ENCODE measurements at regions not wholly inside any gene's neighbourhood (a gene's known extent, or its start where the extent isn't known, plus 50 kb on each side); places are given as distances from the start of the nearest gene placed in this dataset.
A peak's percentile ranks its signal among the peaks of the same experiment; 100 is the strongest.
"Not testable (repeated sequence)": the region's sequence is repeated elsewhere in the genome, so short reads cannot be mapped to it uniquely, and the experiment has no call there.

GRCh38 chr2:17202628-17203027, 315.6 kb downstream of the RAD51AP2 start:
- not testable (repeated sequence) for ATAC-seq; DNase-seq (ENCODE audit: low spot score)

DNA sequence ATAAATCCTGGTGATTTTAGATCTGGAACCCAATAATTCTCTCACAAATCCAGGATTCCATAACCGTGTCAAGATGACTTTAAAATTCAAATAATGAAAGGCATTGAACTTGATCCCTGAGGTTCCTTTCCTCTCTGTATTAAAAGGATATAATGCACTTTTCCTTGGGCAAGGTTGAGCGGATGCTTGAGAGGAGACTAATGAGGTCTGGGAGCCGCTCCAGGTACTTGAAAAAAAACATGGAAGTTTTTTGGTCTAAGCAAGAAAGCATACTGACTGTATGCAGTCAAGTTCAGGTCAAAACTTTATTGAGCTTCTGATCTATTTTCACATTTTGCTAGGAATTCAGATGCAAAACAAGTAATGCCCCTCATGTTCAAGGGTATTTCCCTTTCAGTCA, 318.5 kb downstream of the RAD51AP2 start:
- DNase-seq (ENCODE audit: low spot score) (no peak), ATAC-seq (no peak)

- ATAC-seq (no peak), DNase-seq (ENCODE audit: low spot score) (no peak)
Measured at GRCh38 chr2:17196380-17196779, 321.9 kb downstream of the RAD51AP2 start.

DNA sequence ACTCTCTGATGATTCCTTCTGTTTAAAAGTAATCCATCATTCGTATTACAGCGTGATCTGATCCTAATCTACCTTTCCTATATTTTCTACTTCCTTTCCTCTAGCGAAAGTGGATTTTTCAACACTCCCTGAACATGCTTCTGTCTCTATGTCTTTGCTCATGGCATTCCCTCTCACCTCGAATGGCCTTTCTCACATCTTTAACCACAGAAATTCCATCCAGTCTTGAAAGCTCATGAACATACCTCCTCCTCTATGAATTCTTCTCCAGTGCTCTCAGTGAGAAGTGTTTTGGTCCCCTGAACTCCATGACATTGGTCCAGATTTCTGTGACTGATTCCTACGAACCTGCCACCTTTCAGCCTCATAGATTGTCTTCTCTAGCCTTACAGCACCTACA, 323.2 kb downstream of the RAD51AP2 start:
- DNase-seq (ENCODE audit: low spot score) (no peak), ATAC-seq (no peak)

- DNase-seq (ENCODE audit: low spot score) (no peak), ATAC-seq (no peak)
Measured at GRCh38 chr2:17194083-17194482, 324.2 kb downstream of the RAD51AP2 start.

GRCh38 chr2:17193433-17193890, 324.8 kb downstream of the RAD51AP2 start:
- ATAC-seq; DNase-seq (ENCODE audit: low spot score): not testable (repeated sequence)

GRCh38 chr2:17191223-17191622, 327.0 kb downstream of the RAD51AP2 start:
- DNase-seq (ENCODE audit: low spot score) (no peak), ATAC-seq (no peak)

DNA sequence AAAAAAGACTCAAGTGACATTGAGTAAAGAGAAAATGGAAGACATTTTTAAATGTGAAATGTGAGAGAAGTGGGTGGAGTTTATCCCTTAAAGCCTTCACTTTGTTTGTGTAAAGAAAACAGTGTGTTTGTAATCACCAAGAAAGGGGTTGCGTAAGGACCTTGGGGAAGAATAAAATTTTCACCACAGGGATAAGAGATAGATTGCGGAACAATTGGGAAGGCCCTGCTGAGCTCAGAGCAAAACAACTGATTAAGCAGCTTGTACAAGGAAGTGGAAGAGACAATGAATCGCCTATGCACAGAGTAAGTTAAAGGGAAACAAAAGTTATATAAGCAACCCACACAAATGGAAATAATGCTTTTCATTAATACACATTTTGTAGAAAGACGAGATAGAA, 327.7 kb downstream of the RAD51AP2 start:
- DNase-seq (ENCODE audit: low spot score): no peak
- peak; percentile 35 for ATAC-seq

GRCh38 chr2:17188721-17189120, 329.5 kb downstream of the RAD51AP2 start:
- ATAC-seq (no peak), DNase-seq (ENCODE audit: low spot score) (no peak)

DNA sequence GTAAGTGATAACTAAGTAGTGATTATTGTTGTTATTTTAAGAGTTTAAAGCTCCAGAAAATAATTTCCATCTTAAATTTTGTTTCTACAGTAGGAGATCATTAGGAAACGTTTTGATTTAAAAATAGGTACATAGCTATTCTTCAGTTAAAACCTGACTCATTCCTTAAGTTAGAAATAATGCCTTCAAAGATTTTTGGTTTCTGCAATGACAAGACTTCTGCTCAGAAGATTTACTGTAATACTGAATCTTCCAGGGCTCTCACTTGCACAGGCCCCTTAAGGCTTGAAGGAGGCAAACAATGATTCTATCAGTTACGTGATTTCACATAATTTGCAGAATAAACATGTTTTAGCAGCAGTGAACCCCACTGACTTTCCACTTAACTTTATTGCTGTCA, 333.7 kb downstream of the RAD51AP2 start:
- DNase-seq (ENCODE audit: low spot score): no peak
- no peak for ATAC-seq

- ATAC-seq (no peak), DNase-seq (ENCODE audit: low spot score) (no peak)
Measured at GRCh38 chr2:17182399-17182798, 335.8 kb downstream of the RAD51AP2 start.

DNA sequence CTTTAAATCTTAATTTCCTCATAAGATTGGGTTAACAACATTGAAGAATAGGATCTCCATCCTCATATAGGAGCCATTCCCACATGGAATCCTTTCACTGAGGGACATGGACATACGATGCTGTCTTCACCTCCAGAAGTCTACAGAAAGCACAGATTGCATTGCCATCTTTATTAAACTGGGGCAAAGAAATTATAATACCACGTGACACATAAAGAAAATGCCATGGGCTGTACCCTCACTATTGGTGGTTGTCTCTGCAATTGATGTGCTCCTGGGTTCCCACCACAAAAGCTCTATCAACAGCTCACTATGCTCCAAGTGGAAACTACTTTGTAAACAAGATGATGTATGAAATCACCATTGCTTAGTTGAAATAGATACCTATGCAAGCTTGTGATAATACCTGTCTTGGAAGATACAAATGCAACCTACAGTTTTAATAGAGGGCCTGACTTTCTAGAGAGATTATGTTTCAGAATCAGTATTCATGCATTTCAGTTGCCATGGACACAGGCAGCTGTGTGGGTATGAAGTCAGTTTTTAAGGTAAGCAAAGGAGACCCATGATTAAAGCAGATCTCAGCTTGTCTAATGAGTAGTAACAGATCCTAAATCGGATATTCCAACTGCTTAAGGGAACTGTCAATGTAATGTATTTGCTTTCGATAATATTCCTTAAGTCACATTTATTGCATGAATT, 337.0 kb downstream of the RAD51AP2 start:
- DNase-seq (ENCODE audit: low spot score): no peak
- ATAC-seq: no peak

GRCh38 chr2:17179145-17179808, 339.0 kb downstream of the RAD51AP2 start:
- DNase-seq (ENCODE audit: low spot score) (no peak), ATAC-seq (no peak)

DNA sequence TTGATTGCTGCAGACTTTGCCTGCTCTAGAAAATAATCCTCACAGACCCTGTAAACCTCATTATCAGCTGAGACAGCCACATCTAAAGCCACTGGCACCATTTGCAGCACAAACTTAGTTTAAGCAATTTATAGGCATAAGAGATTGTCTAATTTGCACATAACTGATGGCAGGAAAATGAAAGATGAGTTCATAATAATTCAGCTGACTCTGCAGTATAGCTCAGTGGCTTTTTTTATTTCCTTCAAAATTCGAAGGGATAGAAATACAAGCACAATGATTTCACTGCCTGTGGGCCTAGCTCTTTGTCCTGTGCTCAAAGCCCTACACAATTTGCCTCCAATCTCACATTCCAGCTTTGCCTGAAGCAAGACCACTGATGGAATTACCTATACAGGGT, 341.2 kb downstream of the RAD51AP2 start:
- DNase-seq (ENCODE audit: low spot score) (no peak), ATAC-seq (no peak)

DNA sequence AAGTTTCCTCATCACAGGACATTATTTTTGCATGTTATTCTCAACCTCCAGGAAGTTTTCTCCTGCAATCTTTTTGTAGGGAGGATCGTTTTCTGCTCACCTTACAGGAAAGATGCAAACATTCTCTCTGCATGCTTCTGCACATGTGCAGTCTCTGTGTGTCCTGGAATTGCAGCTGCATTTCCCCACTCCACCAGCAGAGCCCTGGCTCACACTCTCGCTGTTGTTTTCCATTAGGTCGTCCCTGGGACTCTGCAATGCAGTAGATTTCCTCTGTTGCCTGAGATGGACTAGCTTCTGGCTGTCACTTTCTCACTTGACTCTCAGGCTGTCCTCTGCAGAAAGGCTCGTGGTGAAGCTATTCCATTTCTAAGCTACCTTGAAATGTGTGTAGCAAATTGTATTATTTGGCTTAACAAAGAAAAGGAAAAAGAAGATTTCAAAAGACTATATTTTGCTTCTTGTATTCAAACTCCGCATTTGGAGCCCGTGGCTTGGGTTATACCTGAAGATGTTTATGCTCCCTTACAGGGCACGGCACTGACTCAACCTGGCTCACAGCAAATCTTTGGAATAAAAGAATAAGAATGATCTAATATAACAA, 346.7 kb downstream of the RAD51AP2 start:
- ATAC-seq (peak; percentile 98), DNase-seq (ENCODE audit: low spot score) (no peak)

DNA sequence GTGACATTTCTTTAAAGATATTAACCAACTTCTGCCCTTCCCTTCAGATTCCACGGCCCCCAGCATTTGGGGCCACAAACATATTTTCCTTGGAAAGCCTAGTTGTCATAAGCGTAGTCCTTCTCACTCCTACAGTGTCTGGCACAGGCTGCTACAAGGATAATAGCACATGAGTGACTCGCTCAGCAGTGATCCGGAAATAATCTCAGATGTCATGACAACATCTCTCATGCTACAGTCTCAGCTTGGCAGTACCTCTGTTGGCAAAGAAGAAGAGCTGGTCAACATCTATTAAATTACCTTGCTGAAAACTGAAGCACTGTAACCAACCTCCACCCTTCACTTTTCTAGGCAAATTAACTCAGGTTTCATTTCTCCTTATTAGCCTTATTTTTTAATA, 351.7 kb downstream of the RAD51AP2 start:
- DNase-seq (ENCODE audit: low spot score): no peak
- ATAC-seq: no peak

GRCh38 chr2:17164550-17164949, 353.7 kb downstream of the RAD51AP2 start:
- DNase-seq (ENCODE audit: low spot score): no peak
- ATAC-seq: no peak

DNA sequence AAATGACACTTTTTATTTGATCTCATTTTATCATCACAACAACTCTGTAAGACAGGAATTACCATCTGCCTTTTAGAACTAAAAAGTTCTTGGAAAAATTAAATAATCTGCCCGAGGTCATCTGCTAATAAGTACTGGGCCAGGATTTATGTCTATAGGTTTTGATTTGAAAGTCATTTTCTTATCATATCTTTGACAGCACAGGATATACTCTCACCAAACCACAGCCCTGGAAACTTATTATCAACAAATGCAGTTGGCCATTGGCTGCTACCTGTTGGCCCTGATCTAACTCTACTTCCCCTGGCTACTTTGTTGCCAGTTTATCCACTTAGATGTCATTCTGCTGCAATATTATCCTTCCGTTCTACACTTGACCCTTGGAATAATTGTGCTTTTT, 354.6 kb downstream of the RAD51AP2 start:
- ATAC-seq (no peak), DNase-seq (ENCODE audit: low spot score) (no peak)

GRCh38 chr2:17162713-17163112, 355.5 kb downstream of the RAD51AP2 start:
- DNase-seq (ENCODE audit: low spot score): no peak
- ATAC-seq: no peak

DNA sequence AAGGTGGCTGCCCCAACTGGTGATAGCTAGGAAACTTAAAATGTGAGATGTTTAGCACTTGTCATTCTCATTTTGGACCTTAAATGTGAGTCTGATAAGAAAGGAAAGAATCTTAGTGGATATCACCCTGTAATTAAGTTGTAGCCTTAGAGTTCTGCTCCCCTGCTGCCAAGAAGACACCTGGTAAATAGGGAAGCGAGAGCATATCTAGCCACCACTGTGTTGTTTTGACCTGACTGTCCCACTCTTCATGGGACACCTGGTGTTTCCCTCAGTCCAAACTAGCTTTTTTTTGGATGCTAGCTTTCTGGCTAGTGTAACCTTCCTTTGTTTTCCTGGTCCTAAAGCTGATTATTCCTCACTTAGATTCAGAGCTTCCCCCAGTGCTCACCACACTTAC, 357.6 kb downstream of the RAD51AP2 start:
- DNase-seq (ENCODE audit: low spot score): no peak
- ATAC-seq: no peak

DNA sequence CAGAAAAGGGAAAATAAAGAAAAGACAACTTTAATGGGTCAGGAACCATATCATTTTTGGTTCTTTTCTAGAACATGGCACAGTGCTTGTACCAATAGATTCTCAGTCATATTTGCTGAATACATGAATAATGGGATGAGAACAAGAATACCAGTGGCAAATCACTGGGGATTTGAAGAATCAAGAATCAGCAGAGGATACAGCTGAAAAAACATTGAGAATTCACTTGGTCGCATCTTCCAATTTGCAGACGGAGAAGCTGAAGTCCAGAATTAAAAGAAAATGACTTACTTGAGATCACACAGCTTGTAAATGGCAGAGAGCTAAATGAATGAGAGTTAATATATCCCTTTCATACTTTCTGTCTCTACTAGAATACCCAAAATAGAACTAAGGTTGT, 362.2 kb downstream of the RAD51AP2 start:
- DNase-seq (ENCODE audit: low spot score): no peak
- ATAC-seq: no peak

GRCh38 chr2:17149945-17150344, 368.3 kb downstream of the RAD51AP2 start:
- no peak for DNase-seq (ENCODE audit: low spot score)
- ATAC-seq: no peak

Measured in left lobe of liver (tissue), 2 donors.